Vagina (tissue), 2 donors: ENCODE measurements at regions not wholly inside any gene's neighbourhood (a gene's known extent, or its start where the extent isn't known, plus 50 kb on each side); places are given as distances from the start of the nearest gene placed in this dataset.
A peak's percentile ranks its signal among the peaks of the same experiment; 100 is the strongest.

Source experiments
- DNase-seq, 2 donors: peaks; one replicate each; pipeline ENCODE4 v3.0.0-alpha.2; 2017; ENCODE audit errors: extremely low spot score in 2 of 2
- H3K27ac ChIP-seq: fragments of 200-600 bp; sonication (generic); one replicate; pipeline ENCODE4 v1.5.1; 2019
- H3K27me3 ChIP-seq: fragments of 200-600 bp; sonication (generic); one replicate; pipeline ENCODE4 v1.5.1; 2019
- H3K36me3 ChIP-seq, 2 donors: fragments of 200-600 bp; sonication (generic); one replicate each; pipeline ENCODE4 v1.5.1; 2017 to 2019
- H3K4me1 ChIP-seq: fragments of 200-600 bp; sonication (generic); one replicate; pipeline ENCODE4 v1.5.1; 2019
- H3K4me3 ChIP-seq, 2 donors: fragments of 200-600 bp; sonication (generic); 1 replicate in 1 of 2; 2 replicates in 1 of 2; pipeline ENCODE4 v1.5.1; 2016 to 2019
- H3K9me3 ChIP-seq: fragments of 200-600 bp; sonication (generic); one replicate; pipeline ENCODE4 v1.5.1; 2019
- POLR2A ChIP-seq, 2 donors: fragments of 450-650 bp; IDR thresholded peaks; one replicate each; pipeline ENCODE4 v1.6.1; 2017; ENCODE audit warnings: antibody characterized with exemption in 2 of 2, mild to moderate bottlenecking in 2 of 2, moderate library complexity in 2 of 2
- POLR2AphosphoS5 ChIP-seq, 2 donors: sonication (generic); formaldehyde crosslinking; IDR thresholded peaks; one replicate each; pipeline ENCODE4 v1.9.0; 2017; ENCODE audit warnings: antibody characterized with exemption in 2 of 2, mild to moderate bottlenecking in 2 of 2, low read depth in 1 of 2; ENCODE audit not compliant: insufficient read depth in 1 of 2
- intact Hi-C: fragments of 100-400 bp; cut with DNase I; formaldehyde crosslinking; loops from one replicate; pipeline ENCODE4 v1.15.1; 2023
- TF ChIP-seq, protein P1 (sequence below), 3 experiments: fragments of 450-650 bp in 2 of 3; fragments of 200-600 bp in 1 of 3; sonication (generic) in 1 of 3; IDR thresholded peaks; one replicate each; pipeline ENCODE4 v1.5.1; 2017 to 2019; ENCODE audit warnings: antibody characterized with exemption in 3 of 3, mild to moderate bottlenecking in 2 of 3, moderate library complexity in 2 of 3

DNA sequence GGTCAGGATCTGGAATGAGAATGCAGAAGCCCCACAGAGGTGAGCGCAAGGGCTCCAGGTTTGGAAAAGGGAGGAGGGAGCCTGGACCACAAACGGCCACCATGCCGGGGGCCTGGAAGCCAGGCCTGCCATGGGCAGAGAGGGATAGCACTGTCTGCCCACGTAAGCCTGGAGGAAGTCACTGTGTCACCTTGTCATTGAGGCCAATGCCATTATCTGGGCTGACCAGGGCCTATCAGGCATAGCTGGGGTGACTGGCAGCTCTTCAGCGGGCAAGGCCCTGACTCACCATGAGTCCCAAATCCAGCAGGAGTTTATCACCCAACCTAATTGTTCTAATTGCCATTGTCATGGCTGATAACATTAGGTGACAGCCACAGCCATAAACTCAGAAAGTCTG lies 84.6 kb downstream of the MATN1 start:
- Histone ChIP-seq H3K9me3 (no peaks in the 10 kb centered on the region), H3K36me3 (no peaks in the 10 kb centered on the region), H3K27ac (no peak overlapping the region), H3K27me3 (no peaks in the 10 kb centered on the region), H3K4me3 (no peak overlapping the region), H3K4me1 (no peaks in the 10 kb centered on the region)
- TF ChIP-seq, protein P1, sequence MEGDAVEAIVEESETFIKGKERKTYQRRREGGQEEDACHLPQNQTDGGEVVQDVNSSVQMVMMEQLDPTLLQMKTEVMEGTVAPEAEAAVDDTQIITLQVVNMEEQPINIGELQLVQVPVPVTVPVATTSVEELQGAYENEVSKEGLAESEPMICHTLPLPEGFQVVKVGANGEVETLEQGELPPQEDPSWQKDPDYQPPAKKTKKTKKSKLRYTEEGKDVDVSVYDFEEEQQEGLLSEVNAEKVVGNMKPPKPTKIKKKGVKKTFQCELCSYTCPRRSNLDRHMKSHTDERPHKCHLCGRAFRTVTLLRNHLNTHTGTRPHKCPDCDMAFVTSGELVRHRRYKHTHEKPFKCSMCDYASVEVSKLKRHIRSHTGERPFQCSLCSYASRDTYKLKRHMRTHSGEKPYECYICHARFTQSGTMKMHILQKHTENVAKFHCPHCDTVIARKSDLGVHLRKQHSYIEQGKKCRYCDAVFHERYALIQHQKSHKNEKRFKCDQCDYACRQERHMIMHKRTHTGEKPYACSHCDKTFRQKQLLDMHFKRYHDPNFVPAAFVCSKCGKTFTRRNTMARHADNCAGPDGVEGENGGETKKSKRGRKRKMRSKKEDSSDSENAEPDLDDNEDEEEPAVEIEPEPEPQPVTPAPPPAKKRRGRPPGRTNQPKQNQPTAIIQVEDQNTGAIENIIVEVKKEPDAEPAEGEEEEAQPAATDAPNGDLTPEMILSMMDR (IDR thresholded peaks at IDR 0.05) = no peak
- TF ChIP-seq POLR2A (IDR thresholded peaks at IDR 0.05) = no peak
- no peak for TF ChIP-seq POLR2AphosphoS5 (IDR thresholded peaks at IDR 0.05; ENCODE audit: insufficient read depth in 1 of 2, low read depth in 1 of 2)
- intact Hi-C loops = no loop called here
- no peak for DNase-seq

DNA sequence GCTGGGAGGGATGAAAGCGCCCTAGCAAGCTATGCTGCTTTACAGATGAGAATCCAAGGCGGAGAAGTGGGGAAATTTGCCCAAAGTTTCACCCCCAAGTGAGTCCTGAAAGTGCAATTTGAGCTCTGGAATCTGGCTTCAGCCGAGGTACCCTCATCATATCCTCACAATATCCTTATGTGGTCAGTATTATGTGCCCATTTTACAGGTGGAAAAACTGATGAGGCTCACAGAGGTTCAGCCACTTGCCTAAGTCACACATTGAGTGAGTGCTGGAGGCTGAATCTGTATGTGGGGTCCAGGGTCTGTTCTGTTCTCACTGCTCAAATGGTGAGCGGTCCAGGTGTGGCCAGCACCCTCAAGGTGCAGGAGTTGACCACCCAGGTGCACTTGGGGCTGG lies 85.3 kb downstream of the MATN1 start:
- H3K27ac ChIP-seq = no peak overlapping the region
- no peak overlapping the region for H3K4me3 ChIP-seq
- TF ChIP-seq, protein P1 (IDR thresholded peaks at IDR 0.05) = no peak
- TF ChIP-seq POLR2A (IDR thresholded peaks at IDR 0.05) (no peak), POLR2AphosphoS5 (IDR thresholded peaks at IDR 0.05; ENCODE audit: insufficient read depth in 1 of 2, low read depth in 1 of 2) (no peak)
- intact Hi-C loops = no loop called here
- H3K4me1 ChIP-seq = no peaks in the 10 kb centered on the region
- no peak for DNase-seq
- no peaks in the 10 kb centered on the region for H3K27me3 ChIP-seq
- H3K36me3 ChIP-seq = no peaks in the 10 kb centered on the region
- no peaks in the 10 kb centered on the region for H3K9me3 ChIP-seq

DNA sequence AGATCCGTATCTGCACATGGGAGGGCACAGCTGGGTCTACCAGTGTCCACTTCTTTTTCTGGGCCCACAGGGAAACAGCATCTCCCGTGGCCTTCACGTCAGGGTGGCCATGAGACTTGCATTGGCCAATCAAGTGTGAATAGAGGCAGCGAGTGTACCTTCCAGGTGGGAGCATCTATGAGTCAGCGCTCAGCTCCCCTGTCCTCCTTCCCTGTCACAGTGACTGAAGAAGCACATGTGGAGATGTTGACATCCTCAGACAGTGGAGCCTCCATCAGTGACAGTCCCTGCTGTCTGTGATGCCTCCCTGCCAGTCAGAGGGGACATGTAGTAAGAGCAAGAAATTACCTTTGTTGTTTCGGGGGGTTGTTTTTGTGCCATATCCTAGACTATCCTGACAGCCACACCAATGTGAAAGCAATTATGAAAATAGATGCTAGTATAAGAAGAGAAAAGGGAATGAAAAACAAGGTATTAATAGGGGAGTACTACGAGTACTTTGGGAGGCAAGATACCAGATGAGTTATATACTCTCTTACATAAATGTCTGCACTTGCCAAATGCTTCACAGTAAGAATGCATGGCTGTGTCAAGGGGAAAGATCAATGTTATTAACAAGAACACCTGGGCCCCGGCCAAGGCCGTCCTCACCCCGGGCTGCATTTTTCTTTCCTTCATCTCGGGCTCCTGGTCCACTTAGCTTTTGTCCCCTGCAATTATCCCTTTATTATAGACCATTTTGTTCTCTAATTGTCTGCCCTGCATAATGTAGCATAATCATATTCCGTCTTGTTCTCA lies 86.0 kb downstream of the MATN1 start:
- Histone ChIP-seq H3K27ac (no peak overlapping the region), H3K9me3 (no peaks in the 10 kb centered on the region), H3K4me1 (no peaks in the 10 kb centered on the region), H3K4me3 (no peak overlapping the region), H3K27me3 (no peaks in the 10 kb centered on the region), H3K36me3 (no peaks in the 10 kb centered on the region)
- intact Hi-C loops = no loop called here
- no peak for TF ChIP-seq POLR2A (IDR thresholded peaks at IDR 0.05)
- TF ChIP-seq POLR2AphosphoS5 (IDR thresholded peaks at IDR 0.05; ENCODE audit: insufficient read depth in 1 of 2, low read depth in 1 of 2) = peak in 1 of 2 donors; percentile 58
- TF ChIP-seq, protein P1 (IDR thresholded peaks at IDR 0.05) = no peak
- no peak for DNase-seq

DNA sequence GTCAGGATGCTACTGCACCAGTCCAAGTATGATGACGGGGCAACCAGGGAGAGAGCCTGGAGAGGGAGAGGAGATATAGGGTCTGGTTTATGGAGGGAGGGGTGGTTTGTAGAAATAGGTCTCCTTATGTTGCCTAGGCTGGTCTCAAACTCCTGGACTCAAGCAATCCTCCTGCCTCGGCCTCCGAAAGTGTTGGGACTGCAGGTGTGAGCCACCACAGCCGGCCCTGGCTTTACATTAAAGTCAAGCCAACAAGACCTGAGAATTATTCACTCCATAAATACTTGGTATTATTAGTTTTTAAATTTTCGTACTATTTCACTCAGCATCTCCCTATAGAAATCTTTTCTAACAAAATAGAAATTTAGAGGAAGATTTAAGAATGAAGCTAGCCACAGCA lies 86.8 kb downstream of the MATN1 start:
- no peak for DNase-seq
- intact Hi-C loops = no loop called here
- no peak for TF ChIP-seq POLR2A (IDR thresholded peaks at IDR 0.05)
- TF ChIP-seq, protein P1 (IDR thresholded peaks at IDR 0.05) = no peak
- TF ChIP-seq POLR2AphosphoS5 (IDR thresholded peaks at IDR 0.05; ENCODE audit: insufficient read depth in 1 of 2, low read depth in 1 of 2) = no peak

DNA sequence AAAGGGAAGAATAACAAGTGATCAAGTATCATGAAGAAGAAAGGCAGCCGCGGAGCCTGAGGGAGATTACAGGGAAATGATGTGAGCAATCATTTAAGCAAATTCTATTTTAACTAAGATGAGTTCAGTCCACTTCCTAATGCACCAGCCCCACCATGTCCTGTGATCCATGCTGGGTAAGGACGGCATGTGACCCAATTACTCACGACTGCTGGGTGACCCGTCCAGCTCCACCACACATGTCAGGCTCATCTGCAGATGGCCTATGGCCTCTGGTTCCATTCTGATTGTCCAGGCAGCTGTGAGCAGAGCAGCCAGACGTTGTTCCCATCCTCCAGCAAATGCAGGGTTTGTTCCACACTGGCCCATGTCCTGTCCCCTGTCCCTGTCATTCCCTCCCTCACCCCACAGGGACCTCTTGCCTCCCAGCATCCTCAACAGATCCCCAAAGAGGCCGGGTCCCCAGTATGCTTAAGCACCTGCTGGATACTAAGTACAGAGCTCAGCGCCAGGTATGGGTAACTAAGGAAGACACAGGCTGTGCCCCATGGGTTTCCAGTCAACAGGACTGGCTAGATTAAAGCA lies 87.9 kb downstream of the MATN1 start:
- no peak overlapping the region for H3K4me3 ChIP-seq
- no peaks in the 10 kb centered on the region for H3K36me3 ChIP-seq
- TF ChIP-seq POLR2AphosphoS5 (IDR thresholded peaks at IDR 0.05; ENCODE audit: insufficient read depth in 1 of 2, low read depth in 1 of 2) (no peak), POLR2A (IDR thresholded peaks at IDR 0.05) (no peak)
- TF ChIP-seq, protein P1 (IDR thresholded peaks at IDR 0.05) = no peak
- no peaks in the 10 kb centered on the region for H3K9me3 ChIP-seq
- intact Hi-C loops = no loop called here
- DNase-seq = no peak
- H3K4me1 ChIP-seq = no peaks in the 10 kb centered on the region
- H3K27ac ChIP-seq = no peak overlapping the region
- no peaks in the 10 kb centered on the region for H3K27me3 ChIP-seq

More for the DNA sequence above, 86.8 kb downstream of the MATN1 start:
- no peak overlapping the region for H3K4me3 ChIP-seq
- H3K27me3 ChIP-seq = no peaks in the 10 kb centered on the region
- peak overlapping the region; percentile 20 for H3K27ac ChIP-seq
- no peaks in the 10 kb centered on the region for H3K9me3 ChIP-seq
- no peaks in the 10 kb centered on the region for H3K36me3 ChIP-seq
- no peaks in the 10 kb centered on the region for H3K4me1 ChIP-seq
